OCI-LY7 (cell line): ENCODE measurements at regions not wholly inside any gene's neighbourhood (a gene's known extent, or its start where the extent isn't known, plus 50 kb on each side); places are given as distances from the start of the nearest gene placed in this dataset.

Source experiments
- BruUV-seq: library from RNA; stranded (reverse); fragments of 400-500 nt; replicated peaks from 2 replicates; lab custom pipeline; 2021; lab: Mats Ljungman, UMichigan
- CTCF ChIA-PET: fragments of 300-600 bp; sonication (Branson Sonifier 250); formaldehyde crosslinking; loops from one replicate; lab custom pipeline; 2022; ENCODE audit warnings: antibody characterized with exemption; ENCODE audit not compliant: unreplicated experiment; lab: Charles Lee
- POLR2A ChIA-PET: fragments of 300-600 bp; sonication (Branson Sonifier 250); formaldehyde crosslinking; loops from one replicate; lab custom pipeline; 2022; ENCODE audit warnings: antibody characterized with exemption; lab: Charles Lee
- DNase-seq: peaks from one replicate; pipeline ENCODE4 v3.0.0-alpha.2; 2015; ENCODE audit warnings: low spot score
- H2AFZ ChIP-seq: fragments of 200-600 bp; sonication (generic), shearing (Covaris generic); 2 replicates; pipeline ENCODE4 v1.6.1; 2014; ENCODE audit warnings: mild to moderate bottlenecking, antibody characterized with exemption, low read length, moderate library complexity
- H3K27ac ChIP-seq: fragments of 200-600 bp; sonication (generic); 2 replicates; pipeline ENCODE4 v1.5.1; 2014; ENCODE audit warnings: mixed run types, low read depth, mild to moderate bottlenecking, moderate library complexity, low read length, inconsistent platforms; ENCODE audit not compliant: poor library complexity, severe bottlenecking
- H3K36me3 ChIP-seq: fragments of 200-600 bp; sonication (generic); 2 replicates; pipeline ENCODE4 v1.6.1; 2014; ENCODE audit warnings: mild to moderate bottlenecking, antibody characterized with exemption, low read length, moderate library complexity, mixed read lengths; ENCODE audit not compliant: insufficient read depth
- H3K4me1 ChIP-seq: fragments of 200-600 bp; sonication (generic); 2 replicates; pipeline ENCODE4 v1.5.1; 2014; ENCODE audit warnings: mild to moderate bottlenecking, low read length; ENCODE audit not compliant: insufficient read depth, poor library complexity, severe bottlenecking
- H3K4me2 ChIP-seq: fragments of 200-600 bp; sonication (generic); 2 replicates; pipeline ENCODE4 v1.6.1; 2014; ENCODE audit warnings: mild to moderate bottlenecking, low read length
- H3K4me3 ChIP-seq: fragments of 200-600 bp; sonication (generic); 2 replicates; pipeline ENCODE4 v1.5.1; 2014; ENCODE audit warnings: mild to moderate bottlenecking, low read depth, low read length; ENCODE audit not compliant: poor library complexity, severe bottlenecking
- H3K79me2 ChIP-seq: fragments of 200-600 bp; sonication (generic); 2 replicates; pipeline ENCODE4 v1.6.1; 2016; ENCODE audit warnings: low read depth, mild to moderate bottlenecking, low read length, moderate library complexity, mixed read lengths; ENCODE audit not compliant: insufficient read depth
- H3K9me2 ChIP-seq: fragments of 200-600 bp; sonication (generic); 2 replicates; pipeline ENCODE4 v1.6.1; 2016; ENCODE audit warnings: mild to moderate bottlenecking, low read length, mixed read lengths; ENCODE audit not compliant: insufficient read depth
- H3K9me3 ChIP-seq: fragments of 200-600 bp; sonication (generic); 2 replicates; pipeline ENCODE4 v1.6.1; 2014; ENCODE audit warnings: mild to moderate bottlenecking, mixed run types, low read length, mixed read lengths
- H4K20me1 ChIP-seq: fragments of 200-600 bp; sonication (generic); 2 replicates; pipeline ENCODE4 v1.6.1; 2014; ENCODE audit warnings: mild to moderate bottlenecking, antibody characterized with exemption, low read length, moderate library complexity, mixed read lengths; ENCODE audit not compliant: insufficient read depth
- CTCF ChIP-seq: fragments of 200-600 bp; sonication (generic); conservative IDR thresholded peaks from 2 replicates; pipeline ENCODE4 v1.5.1; 2014; ENCODE audit warnings: mild to moderate bottlenecking, antibody characterized with exemption, low read length, moderate library complexity, mixed read lengths
- EZH2phosphoT487 ChIP-seq: fragments of 200-600 bp; sonication (generic); IDR thresholded peaks from 2 replicates; pipeline ENCODE4 v1.6.1; 2018; ENCODE audit warnings: low read depth, borderline replicate concordance, mild to moderate bottlenecking, mixed run types, antibody characterized with exemption, low read length, moderate library complexity, mixed read lengths
- intact Hi-C: fragments of 100-400 bp; cut with micrococcal nuclease; formaldehyde crosslinking; loops from one replicate; pipeline ENCODE4 v1.10.0; 2022; ENCODE audit not compliant: unreplicated experiment

GRCh38 chr2:161044921-161045320 lies 115.3 kb upstream of the TANK start:
- Histone ChIP-seq H3K4me3 (no peak overlapping the region), H3K9me2 (no peaks in the 10 kb centered on the region), H3K36me3 (no peaks in the 10 kb centered on the region), H3K9me3 (no peaks in the 10 kb centered on the region), H3K4me1 (no peaks in the 10 kb centered on the region), H3K4me2 (no peak overlapping the region), H2AFZ (no peak overlapping the region), H3K79me2 (no peaks in the 10 kb centered on the region), H3K27ac (no peak overlapping the region), H4K20me1 (no peaks in the 10 kb centered on the region)
- DNase-seq, result no peak
- intact Hi-C loops, result no loop called here
- ChIA-PET POLR2A (interaction anchor here (0.7 kb wide), 1 partner anchor 386 kb away, joined by 3 read pairs; no protein-coding TSS in a partner anchor), CTCF (no interaction called here)
- BruUV-seq, result no TSS peak
- TF ChIP-seq CTCF (no peak), EZH2phosphoT487 (no peak)

- ChIA-PET CTCF (no interaction called here), POLR2A (no interaction called here)
- no peaks in the 10 kb centered on the region for H3K4me1 ChIP-seq
- H4K20me1 ChIP-seq, result no peaks in the 10 kb centered on the region
- DNase-seq, result no peak
- H3K4me2 ChIP-seq, result no peak overlapping the region
- no peaks in the 10 kb centered on the region for H3K36me3 ChIP-seq
- no peaks in the 10 kb centered on the region for H3K9me3 ChIP-seq
- no peaks in the 10 kb centered on the region for H3K9me2 ChIP-seq
- no peak overlapping the region for H3K27ac ChIP-seq
- TF ChIP-seq EZH2phosphoT487 (no peak), CTCF (no peak)
- BruUV-seq, result no TSS peak
- intact Hi-C loops, result no loop called here
- no peak overlapping the region for H2AFZ ChIP-seq
- H3K79me2 ChIP-seq, result no peaks in the 10 kb centered on the region
- H3K4me3 ChIP-seq, result no peak overlapping the region
Measured at GRCh38 chr2:161045726-161046125, 114.5 kb upstream of the TANK start.

GRCh38 chr2:161046876-161047275 lies 113.4 kb upstream of the TANK start:
- BruUV-seq, result no TSS peak
- POLR2A ChIA-PET, result no interaction called here
- H3K27ac ChIP-seq, result no peak overlapping the region
- no peaks in the 10 kb centered on the region for H3K4me1 ChIP-seq
- no peaks in the 10 kb centered on the region for H3K9me3 ChIP-seq
- intact Hi-C loops, result no loop called here
- no peak overlapping the region for H2AFZ ChIP-seq
- H3K79me2 ChIP-seq, result no peaks in the 10 kb centered on the region
- CTCF ChIA-PET, result no interaction called here
- no peaks in the 10 kb centered on the region for H3K36me3 ChIP-seq
- H3K4me2 ChIP-seq, result no peak overlapping the region
- no peaks in the 10 kb centered on the region for H3K9me2 ChIP-seq
- no peaks in the 10 kb centered on the region for H4K20me1 ChIP-seq
- TF ChIP-seq CTCF (no peak), EZH2phosphoT487 (no peak)
- no peak overlapping the region for H3K4me3 ChIP-seq
- no peak for DNase-seq
